ENCODE measurements at regions not wholly inside any gene's neighbourhood (a gene's known extent, or its start where the extent isn't known, plus 50 kb on each side); places are given as distances from the start of the nearest gene placed in this dataset.

DNA sequence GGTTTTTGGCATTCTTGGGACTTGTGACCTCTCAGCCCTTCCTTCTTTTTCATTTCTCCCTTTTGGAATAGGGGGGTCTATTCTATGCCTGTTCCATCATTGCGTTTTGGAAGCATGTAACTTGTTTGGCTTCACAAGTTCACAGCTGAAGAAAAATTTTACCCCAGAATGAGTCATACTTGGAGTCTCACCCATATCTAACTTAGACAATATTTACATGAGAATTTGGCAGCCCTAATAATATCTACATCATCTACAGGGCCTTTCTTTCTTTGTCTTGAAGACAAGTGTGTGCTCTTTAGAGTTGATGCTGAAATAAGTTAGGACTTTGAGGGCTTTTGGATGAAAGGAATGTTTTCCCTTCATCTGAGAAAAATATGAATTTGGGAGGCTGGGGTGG lies 1312.9 kb upstream of the FLRT2 start (continued):
- TF ChIP-seq CREB1 (CRISPR knock-in tag; IDR thresholded peaks at IDR 0.05; ENCODE audit: low read depth) (no peak), JUNB (IDR thresholded peaks at IDR 0.05; ENCODE audit: unreplicated experiment) (no peak), EZH2 (IDR thresholded peaks at IDR 0.05; ENCODE audit: low read depth, unreplicated experiment) (no peak)
- TF ChIP-seq, protein P1, sequence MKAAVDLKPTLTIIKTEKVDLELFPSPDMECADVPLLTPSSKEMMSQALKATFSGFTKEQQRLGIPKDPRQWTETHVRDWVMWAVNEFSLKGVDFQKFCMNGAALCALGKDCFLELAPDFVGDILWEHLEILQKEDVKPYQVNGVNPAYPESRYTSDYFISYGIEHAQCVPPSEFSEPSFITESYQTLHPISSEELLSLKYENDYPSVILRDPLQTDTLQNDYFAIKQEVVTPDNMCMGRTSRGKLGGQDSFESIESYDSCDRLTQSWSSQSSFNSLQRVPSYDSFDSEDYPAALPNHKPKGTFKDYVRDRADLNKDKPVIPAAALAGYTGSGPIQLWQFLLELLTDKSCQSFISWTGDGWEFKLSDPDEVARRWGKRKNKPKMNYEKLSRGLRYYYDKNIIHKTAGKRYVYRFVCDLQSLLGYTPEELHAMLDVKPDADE (IDR thresholded peaks at IDR 0.05): no peak

- peaks cover 3% of the 10 kb centered on the region; the same call in 1 of the 2 replicates for H3K9me2 ChIP-seq (ENCODE audit: insufficient read depth)
- 0 out of 3 replicates have a peak, but pooled peaks cover 2% of the 10 kb centered on the region for H3K9me3 Mint-ChIP-seq
- H3K4me3 ChIP-seq: no peak overlapping the region
- DNase-seq (ENCODE audit: low spot score): no peak
- ATAC-seq: no peak
- H3K4me3 Mint-ChIP-seq: no peak overlapping the region
- H2AFZ ChIP-seq: no peak overlapping the region
- no peaks in the 10 kb centered on the region for H3K79me2 ChIP-seq (replicated peaks; ENCODE audit: insufficient read depth)
- no peaks in the 10 kb centered on the region for H3K27me3 Mint-ChIP-seq (ENCODE audit: insufficient read depth, low read depth, poor library complexity)
- H3K27ac Mint-ChIP-seq: no peak overlapping the region
- no peaks in the 10 kb centered on the region for H3K36me3 ChIP-seq (ENCODE audit: insufficient read depth)
- H3K4me2 ChIP-seq: no peak overlapping the region
- H3F3A ChIP-seq (replicated peaks; ENCODE audit: low read depth): no peaks in the 10 kb centered on the region
- H3K27ac ChIP-seq (ENCODE audit: low read depth): no peak overlapping the region
- no peaks in the 10 kb centered on the region for H3K36me3 Mint-ChIP-seq (ENCODE audit: low read depth)
- H4K20me1 ChIP-seq (replicated peaks; ENCODE audit: insufficient read depth): no peaks in the 10 kb centered on the region
- H3K4me1 Mint-ChIP-seq: 0 out of 3 replicates have a peak, but pooled peaks cover 3% of the 10 kb centered on the region
- no peaks in the 10 kb centered on the region for H3K27me3 ChIP-seq (ENCODE audit: insufficient read depth)
- no peaks in the 10 kb centered on the region for H3K4me1 ChIP-seq (ENCODE audit: insufficient read depth)
- TF ChIP-seq POLR2AphosphoS5 (IDR thresholded peaks at IDR 0.05; ENCODE audit: low read depth): no peak
- no peak for TF ChIP-seq ZNF331 (CRISPR knock-in tag; IDR thresholded peaks at IDR 0.05; ENCODE audit: low read depth)
- TF ChIP-seq STAT1 (IDR thresholded peaks at IDR 0.05; ENCODE audit: unreplicated experiment): no peak
- TF ChIP-seq, protein P2, sequence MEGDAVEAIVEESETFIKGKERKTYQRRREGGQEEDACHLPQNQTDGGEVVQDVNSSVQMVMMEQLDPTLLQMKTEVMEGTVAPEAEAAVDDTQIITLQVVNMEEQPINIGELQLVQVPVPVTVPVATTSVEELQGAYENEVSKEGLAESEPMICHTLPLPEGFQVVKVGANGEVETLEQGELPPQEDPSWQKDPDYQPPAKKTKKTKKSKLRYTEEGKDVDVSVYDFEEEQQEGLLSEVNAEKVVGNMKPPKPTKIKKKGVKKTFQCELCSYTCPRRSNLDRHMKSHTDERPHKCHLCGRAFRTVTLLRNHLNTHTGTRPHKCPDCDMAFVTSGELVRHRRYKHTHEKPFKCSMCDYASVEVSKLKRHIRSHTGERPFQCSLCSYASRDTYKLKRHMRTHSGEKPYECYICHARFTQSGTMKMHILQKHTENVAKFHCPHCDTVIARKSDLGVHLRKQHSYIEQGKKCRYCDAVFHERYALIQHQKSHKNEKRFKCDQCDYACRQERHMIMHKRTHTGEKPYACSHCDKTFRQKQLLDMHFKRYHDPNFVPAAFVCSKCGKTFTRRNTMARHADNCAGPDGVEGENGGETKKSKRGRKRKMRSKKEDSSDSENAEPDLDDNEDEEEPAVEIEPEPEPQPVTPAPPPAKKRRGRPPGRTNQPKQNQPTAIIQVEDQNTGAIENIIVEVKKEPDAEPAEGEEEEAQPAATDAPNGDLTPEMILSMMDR (conservative IDR thresholded peaks at IDR 0.05; ENCODE audit: low read depth in 2 of 2): no peak
- no peak for TF ChIP-seq REST (IDR thresholded peaks at IDR 0.05; ENCODE audit: unreplicated experiment)
- TF ChIP-seq ZNF462 (CRISPR knock-in tag; IDR thresholded peaks at IDR 0.05): no peak
- no peak for TF ChIP-seq ZNF114 (CRISPR knock-in tag; IDR thresholded peaks at IDR 0.05)
- TF ChIP-seq, protein P1 (IDR thresholded peaks at IDR 0.05): no peak
- no peak for TF ChIP-seq JUNB (IDR thresholded peaks at IDR 0.05; ENCODE audit: unreplicated experiment)
- TF ChIP-seq CREB1 (CRISPR knock-in tag; IDR thresholded peaks at IDR 0.05; ENCODE audit: low read depth): no peak
- TF ChIP-seq EZH2 (IDR thresholded peaks at IDR 0.05; ENCODE audit: low read depth, unreplicated experiment): no peak
Observed at GRCh38 chr14:84225268-84225667, 1304.7 kb upstream of the FLRT2 start.

All from GM23338 (cell line).